ENCODE measurements at regions not wholly inside any gene's neighbourhood (a gene's known extent, or its start where the extent isn't known, plus 50 kb on each side); places are given as distances from the start of the nearest gene placed in this dataset.
"Not testable (repeated sequence)": the region's sequence is repeated elsewhere in the genome, so short reads cannot be mapped to it uniquely, and the experiment has no call there.

- DNase-seq (ENCODE audit: low read depth, low spot score) = no peak
- no peaks in the 10 kb centered on the region for H4K20me1 ChIP-seq (replicated peaks; ENCODE audit: control insufficient read depth, extremely low read depth, insufficient read depth, low read length)
- FAIRE-seq = no peak
- ChIA-PET POLR2A (no interaction called here), CTCF (no interaction called here)
- TF ChIP-seq GATA2 (IDR thresholded peaks at IDR 0.05; ENCODE audit: insufficient read depth, insufficient read length, low read depth, low read length) = no peak
- no peak for TF ChIP-seq MYC (IDR thresholded peaks at IDR 0.05; ENCODE audit: low read depth, low read length)
- no peaks in the 10 kb centered on the region for H3K4me1 ChIP-seq (ENCODE audit: control insufficient read depth, extremely low read depth, insufficient read depth, low read length)
- no peaks in the 10 kb centered on the region for H3K79me2 ChIP-seq (ENCODE audit: control insufficient read depth, insufficient read depth, low read length)
- no peaks in the 10 kb centered on the region for H3K9me1 ChIP-seq (replicated peaks; ENCODE audit: control insufficient read depth, extremely low read depth, insufficient read depth, low read length)
- dilution Hi-C loops (cut with MboI; ENCODE audit: extremely low pct_ligation_motif_present, low sequenced_read_pairs) (no loop called here), intact Hi-C loops (cut with micrococcal nuclease) (no loop called here)
- no peak overlapping the region for H3K9ac ChIP-seq (replicated peaks; ENCODE audit: extremely low read depth, insufficient read depth, low read length)
- H3K4me3 ChIP-seq (replicated peaks in 1 of 3; ENCODE audit: insufficient read depth in 1 of 3, low read depth in 1 of 3, low read length in 3 of 3) = no peak overlapping the region
- H3K36me3 ChIP-seq (ENCODE audit: control insufficient read depth in 2 of 2, extremely low read depth in 1 of 2, insufficient read depth in 2 of 2, low read length in 2 of 2) = no peaks in the 10 kb centered on the region
- no peak overlapping the region for H3K4me2 ChIP-seq (ENCODE audit: insufficient read depth, low read length)
- H2AFZ ChIP-seq (ENCODE audit: low read depth, low read length) = no peak overlapping the region
- no peaks in the 10 kb centered on the region for H3K27me3 ChIP-seq (ENCODE audit: control insufficient read depth in 2 of 2, insufficient read depth in 2 of 2, low read length in 2 of 2)
- BruUV-seq (replicated peaks) = no TSS peak
- no peak overlapping the region for H3K27ac ChIP-seq (ENCODE audit: insufficient read depth, low read depth, low read length)
- H3K9me3 ChIP-seq (replicated peaks; ENCODE audit: control insufficient read depth, insufficient read depth, low read length) = no peaks in the 10 kb centered on the region
Observed at GRCh38 chr4:59770601-59771264, 1429.4 kb upstream of the ADGRL3 start.

GRCh38 chr4:59772641-59773139 lies 1427.4 kb upstream of the ADGRL3 start:
- no peak overlapping the region for H3K4me3 ChIP-seq (replicated peaks in 1 of 3; ENCODE audit: insufficient read depth in 1 of 3, low read depth in 1 of 3, low read length in 3 of 3)
- H3K79me2 ChIP-seq (ENCODE audit: control insufficient read depth, insufficient read depth, low read length) = no peaks in the 10 kb centered on the region
- no peaks in the 10 kb centered on the region for H3K27me3 ChIP-seq (ENCODE audit: control insufficient read depth in 2 of 2, insufficient read depth in 2 of 2, low read length in 2 of 2)
- H3K27ac ChIP-seq (ENCODE audit: insufficient read depth, low read depth, low read length) = no peak overlapping the region
- BruUV-seq (replicated peaks) = no TSS peak
- FAIRE-seq (no peak), DNase-seq (ENCODE audit: low read depth, low spot score) (no peak)
- H3K4me1 ChIP-seq (ENCODE audit: control insufficient read depth, extremely low read depth, insufficient read depth, low read length) = no peaks in the 10 kb centered on the region
- intact Hi-C loops (cut with micrococcal nuclease) (no loop called here), dilution Hi-C loops (cut with MboI; ENCODE audit: extremely low pct_ligation_motif_present, low sequenced_read_pairs) (no loop called here)
- H2AFZ ChIP-seq (ENCODE audit: low read depth, low read length) = no peak overlapping the region
- H3K4me2 ChIP-seq (ENCODE audit: insufficient read depth, low read length) = no peak overlapping the region
- ChIA-PET CTCF (no interaction called here), POLR2A (no interaction called here)
- H3K9me3 ChIP-seq (replicated peaks; ENCODE audit: control insufficient read depth, insufficient read depth, low read length) = no peaks in the 10 kb centered on the region
- H4K20me1 ChIP-seq (replicated peaks; ENCODE audit: control insufficient read depth, extremely low read depth, insufficient read depth, low read length) = no peaks in the 10 kb centered on the region
- H3K36me3 ChIP-seq (ENCODE audit: control insufficient read depth in 2 of 2, extremely low read depth in 1 of 2, insufficient read depth in 2 of 2, low read length in 2 of 2) = no peaks in the 10 kb centered on the region
- TF ChIP-seq POLR2A (IDR thresholded peaks at IDR 0.05; ENCODE audit: low read depth, low read length) = no peak
- TF ChIP-seq MAX (IDR thresholded peaks at IDR 0.05; ENCODE audit: insufficient read depth, insufficient read length) = no peak
- no peak for TF ChIP-seq FOS (IDR thresholded peaks at IDR 0.05; ENCODE audit: borderline replicate concordance, insufficient read depth, low read length)
- TF ChIP-seq CTCF (IDR thresholded peaks at IDR 0.05; ENCODE audit: extremely low read depth in 1 of 2, insufficient read depth in 1 of 2, low read depth in 1 of 2, low read length in 2 of 2) = no peak
- no peak for TF ChIP-seq GATA2 (IDR thresholded peaks at IDR 0.05; ENCODE audit: insufficient read depth, insufficient read length, low read depth, low read length)
- TF ChIP-seq EZH2 (IDR thresholded peaks at IDR 0.05; ENCODE audit: borderline replicate concordance, low read depth, low read length, severe bottlenecking) = no peak
- no peak for TF ChIP-seq MYC (IDR thresholded peaks at IDR 0.05; ENCODE audit: low read depth, low read length)
- TF ChIP-seq POLR2AphosphoS5 (IDR thresholded peaks at IDR 0.05; ENCODE audit: insufficient read depth, low read depth, low read length) = no peak
- H3K9me1 ChIP-seq (replicated peaks; ENCODE audit: control insufficient read depth, extremely low read depth, insufficient read depth, low read length) = no peaks in the 10 kb centered on the region
- no peak overlapping the region for H3K9ac ChIP-seq (replicated peaks; ENCODE audit: extremely low read depth, insufficient read depth, low read length)

- H3K27me3 ChIP-seq (ENCODE audit: control insufficient read depth in 2 of 2, insufficient read depth in 2 of 2, low read length in 2 of 2) = not testable (repeated sequence)
Observed at GRCh38 chr4:59780271-59780670, 1419.9 kb upstream of the ADGRL3 start.

More at GRCh38 chr4:59780271-59780670, 1419.9 kb upstream of the ADGRL3 start:
- BruUV-seq (replicated peaks); H4K20me1 ChIP-seq (replicated peaks; ENCODE audit: control insufficient read depth, extremely low read depth, insufficient read depth, low read length); dilution Hi-C loops (cut with MboI; ENCODE audit: extremely low pct_ligation_motif_present, low sequenced_read_pairs); intact Hi-C loops (cut with micrococcal nuclease); H3K9me1 ChIP-seq (replicated peaks; ENCODE audit: control insufficient read depth, extremely low read depth, insufficient read depth, low read length); POLR2A ChIA-PET; CTCF ChIA-PET; H3K4me1 ChIP-seq (ENCODE audit: control insufficient read depth, extremely low read depth, insufficient read depth, low read length); H3K9ac ChIP-seq (replicated peaks; ENCODE audit: extremely low read depth, insufficient read depth, low read length); H3K4me2 ChIP-seq (ENCODE audit: insufficient read depth, low read length); H3K4me3 ChIP-seq (replicated peaks in 1 of 3; ENCODE audit: insufficient read depth in 1 of 3, low read depth in 1 of 3, low read length in 3 of 3); H3K79me2 ChIP-seq (ENCODE audit: control insufficient read depth, insufficient read depth, low read length); H2AFZ ChIP-seq (ENCODE audit: low read depth, low read length); FAIRE-seq; H3K9me3 ChIP-seq (replicated peaks; ENCODE audit: control insufficient read depth, insufficient read depth, low read length); H3K27ac ChIP-seq (ENCODE audit: insufficient read depth, low read depth, low read length); DNase-seq (ENCODE audit: low read depth, low spot score); H3K36me3 ChIP-seq (ENCODE audit: control insufficient read depth in 2 of 2, extremely low read depth in 1 of 2, insufficient read depth in 2 of 2, low read length in 2 of 2): not testable (repeated sequence)
